ENCODE measurements at regions not wholly inside any gene's neighbourhood (a gene's known extent, or its start where the extent isn't known, plus 50 kb on each side); places are given as distances from the start of the nearest gene placed in this dataset.

GRCh38 chr5:82499725-82500244, 221.6 kb upstream of the RPS23 start:
- Histone ChIP-seq H3K9me3 (ENCODE audit: control insufficient read depth, insufficient read depth, low read depth, low read length) (no peaks in the 10 kb centered on the region), H3K27me3 (ENCODE audit: control insufficient read depth, insufficient read depth, low read length) (no peaks in the 10 kb centered on the region), H3K27ac (ENCODE audit: low read length) (no peak overlapping the region), H3K36me3 (ENCODE audit: control insufficient read depth, insufficient read depth, low read length) (no peaks in the 10 kb centered on the region), H3K4me1 (ENCODE audit: control insufficient read depth, insufficient read depth, low read length) (no peaks in the 10 kb centered on the region), H3K4me3 (ENCODE audit: low read depth in 2 of 2, low read length in 2 of 2) (no peak overlapping the region)
- DNase-seq (ENCODE audit: low read depth, low spot score) (no peak), ATAC-seq (no peak)
- TF ChIP-seq SIN3A (IDR thresholded peaks at IDR 0.05; ENCODE audit: borderline replicate concordance, insufficient read depth, low read depth, low read length), result no peak
- TF ChIP-seq POLR2AphosphoS5 (IDR thresholded peaks at IDR 0.05; ENCODE audit: low read depth, low read length), result no peak
- TF ChIP-seq CTCF (IDR thresholded peaks at IDR 0.05), result no peak
- no peak for TF ChIP-seq TCF7L2 (IDR thresholded peaks at IDR 0.05; ENCODE audit: low read depth, low read length)
- TF ChIP-seq REST (IDR thresholded peaks at IDR 0.05; ENCODE audit: insufficient read depth in 1 of 2, low read depth in 2 of 2, low read length in 1 of 2), result no peak
- in situ Hi-C loops (cut with HindIII; ENCODE audit: low pct_unique_long_range_greater_than_20kb, low sequenced_read_pairs), result no loop called here
- no TSS peak for BruUV-seq (replicated peaks)
- intact Hi-C loops (cut with micrococcal nuclease; ENCODE audit: unreplicated experiment), result no loop called here
- CTCF ChIA-PET, result no interaction called here
- POLR2A ChIA-PET, result no interaction called here

- Histone ChIP-seq H3K4me1 (ENCODE audit: control insufficient read depth, insufficient read depth, low read length) (no peaks in the 10 kb centered on the region), H3K27me3 (ENCODE audit: control insufficient read depth, insufficient read depth, low read length) (no peaks in the 10 kb centered on the region), H3K4me3 (ENCODE audit: low read depth in 2 of 2, low read length in 2 of 2) (no peak overlapping the region), H3K9me3 (ENCODE audit: control insufficient read depth, insufficient read depth, low read depth, low read length) (no peaks in the 10 kb centered on the region), H3K36me3 (ENCODE audit: control insufficient read depth, insufficient read depth, low read length) (no peaks in the 10 kb centered on the region), H3K27ac (ENCODE audit: low read length) (no peak overlapping the region)
- intact Hi-C loops (cut with micrococcal nuclease; ENCODE audit: unreplicated experiment) (no loop called here), in situ Hi-C loops (cut with HindIII; ENCODE audit: low pct_unique_long_range_greater_than_20kb, low sequenced_read_pairs) (no loop called here)
- CTCF ChIA-PET, result no interaction called here
- POLR2A ChIA-PET, result no interaction called here
- no peak for ATAC-seq
- TF ChIP-seq TCF7L2 (IDR thresholded peaks at IDR 0.05; ENCODE audit: low read depth, low read length), result no peak
- TF ChIP-seq SIN3A (IDR thresholded peaks at IDR 0.05; ENCODE audit: borderline replicate concordance, insufficient read depth, low read depth, low read length), result no peak
- TF ChIP-seq POLR2AphosphoS5 (IDR thresholded peaks at IDR 0.05; ENCODE audit: low read depth, low read length), result no peak
- TF ChIP-seq REST (IDR thresholded peaks at IDR 0.05; ENCODE audit: insufficient read depth in 1 of 2, low read depth in 2 of 2, low read length in 1 of 2), result no peak
- TF ChIP-seq CTCF (IDR thresholded peaks at IDR 0.05), result no peak
- BruUV-seq (replicated peaks), result no TSS peak
- no peak for DNase-seq (ENCODE audit: low read depth, low spot score)
Measured at GRCh38 chr5:82497242-82497641, 219.1 kb upstream of the RPS23 start.
